Central memory CD4-positive, alpha-beta T cell (primary cell): ENCODE measurements at regions not wholly inside any gene's neighbourhood (a gene's known extent, or its start where the extent isn't known, plus 50 kb on each side); places are given as distances from the start of the nearest gene placed in this dataset.
"Not testable (repeated sequence)": the region's sequence is repeated elsewhere in the genome, so short reads cannot be mapped to it uniquely, and the experiment has no call there.

Experiments used
- DNase-seq: peaks from one replicate; pipeline ENCODE4 v3.0.0; 2022

DNA sequence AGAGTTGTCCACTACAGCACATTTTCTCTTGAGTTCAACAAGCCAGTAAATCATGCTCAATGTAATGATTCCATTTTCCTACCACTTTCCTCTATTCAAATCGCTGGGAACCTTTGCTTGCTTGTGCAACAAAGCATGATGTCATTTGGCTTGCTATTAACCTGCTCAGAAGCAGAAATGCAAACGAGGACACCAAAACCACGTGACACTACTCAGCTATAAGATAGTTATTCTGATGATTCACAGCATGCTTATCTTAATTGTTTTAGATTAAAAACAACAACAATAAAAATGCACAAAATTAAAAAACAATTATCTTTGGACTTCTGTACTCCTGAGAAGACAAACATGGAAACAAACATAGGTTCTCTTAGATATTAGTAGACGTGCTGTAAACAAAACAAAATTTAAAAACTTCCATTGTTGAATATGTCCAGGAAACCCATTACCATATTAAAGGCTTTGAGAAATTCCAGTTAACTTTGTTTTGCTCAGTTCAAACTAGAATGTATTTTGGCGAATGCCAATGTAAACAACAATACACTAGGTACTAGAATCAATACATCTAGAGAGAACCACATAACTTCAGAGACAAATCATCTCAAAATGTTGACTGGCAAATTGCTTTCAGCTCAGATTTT, 77.5 kb upstream of the KRAS start:
- DNase-seq: no peak

DNA sequence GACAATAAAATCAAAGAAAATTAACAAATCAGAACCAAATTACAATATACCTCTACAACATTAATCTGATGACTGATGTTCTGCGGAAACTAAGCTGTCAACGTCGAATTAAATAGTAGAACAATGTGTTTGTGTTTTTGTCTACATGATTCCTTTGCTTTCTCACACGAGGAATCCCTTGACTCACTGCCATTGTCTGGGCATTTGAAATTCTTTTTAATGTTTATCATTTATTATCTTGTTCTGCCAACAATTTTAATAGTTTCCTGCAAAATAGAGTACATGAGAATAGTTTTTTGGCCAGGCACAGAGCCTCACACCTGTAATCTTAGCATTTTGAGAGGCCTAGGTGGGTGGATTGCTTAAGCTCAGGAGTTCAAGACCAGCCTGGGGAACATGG, 76.6 kb upstream of the KRAS start:
- DNase-seq: no peak

DNA sequence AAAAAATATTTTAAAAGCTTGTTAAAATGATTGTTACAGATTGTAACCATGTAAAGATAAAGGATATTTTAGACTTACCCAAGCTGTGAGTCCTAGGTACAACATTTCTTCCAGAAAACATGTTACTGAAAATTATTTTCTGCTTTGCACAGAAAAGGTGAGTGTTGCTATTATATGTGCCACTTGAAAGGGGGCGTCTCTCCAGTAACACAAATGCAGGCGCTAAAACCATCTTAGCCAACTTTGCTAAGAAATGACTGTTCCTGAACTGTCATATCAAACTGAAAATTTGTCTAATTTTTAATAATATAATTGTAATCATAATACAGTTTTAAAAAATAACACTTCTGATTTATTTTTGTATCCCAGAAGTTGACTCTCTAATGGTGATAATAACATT, 75.6 kb upstream of the KRAS start:
- DNase-seq: no peak

DNA sequence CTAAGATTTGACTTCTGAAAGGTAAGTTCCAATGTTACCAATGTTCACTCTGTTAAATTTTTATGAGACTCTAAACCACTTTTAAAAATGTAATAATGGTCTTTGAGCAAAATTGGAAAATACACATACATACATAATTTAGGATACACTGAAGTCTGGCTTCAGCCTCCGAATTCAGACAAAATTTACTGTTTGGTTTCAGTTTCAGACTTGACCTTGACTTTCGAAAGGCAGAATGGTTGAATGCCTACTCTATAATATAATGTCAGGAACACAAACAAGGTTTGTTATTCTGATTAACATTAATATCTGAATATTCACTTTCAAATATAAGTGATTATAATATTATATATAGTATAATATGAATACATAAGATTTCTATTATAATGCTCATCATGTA, 74.1 kb upstream of the KRAS start:
- no peak for DNase-seq

DNA sequence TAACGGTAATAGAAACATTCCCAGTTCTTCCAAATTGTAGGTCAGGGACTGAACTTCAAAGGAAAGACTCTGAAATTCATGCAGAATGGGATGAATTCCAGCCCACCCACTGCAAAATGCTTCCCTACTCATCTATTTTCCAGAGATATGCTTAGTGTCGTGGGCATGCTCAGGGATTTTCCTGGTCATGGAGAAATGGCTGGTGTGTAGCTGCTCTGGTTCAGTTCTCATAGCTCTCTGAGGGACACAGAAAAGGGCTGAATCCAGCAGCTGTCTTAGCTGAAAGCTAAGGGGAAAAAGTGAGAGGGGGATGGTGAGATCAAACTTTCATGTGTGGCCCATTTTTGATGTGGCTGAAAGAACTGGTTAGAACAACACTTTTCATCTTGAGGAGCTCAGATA, 72.9 kb upstream of the KRAS start:
- DNase-seq: peak; percentile 16

DNA sequence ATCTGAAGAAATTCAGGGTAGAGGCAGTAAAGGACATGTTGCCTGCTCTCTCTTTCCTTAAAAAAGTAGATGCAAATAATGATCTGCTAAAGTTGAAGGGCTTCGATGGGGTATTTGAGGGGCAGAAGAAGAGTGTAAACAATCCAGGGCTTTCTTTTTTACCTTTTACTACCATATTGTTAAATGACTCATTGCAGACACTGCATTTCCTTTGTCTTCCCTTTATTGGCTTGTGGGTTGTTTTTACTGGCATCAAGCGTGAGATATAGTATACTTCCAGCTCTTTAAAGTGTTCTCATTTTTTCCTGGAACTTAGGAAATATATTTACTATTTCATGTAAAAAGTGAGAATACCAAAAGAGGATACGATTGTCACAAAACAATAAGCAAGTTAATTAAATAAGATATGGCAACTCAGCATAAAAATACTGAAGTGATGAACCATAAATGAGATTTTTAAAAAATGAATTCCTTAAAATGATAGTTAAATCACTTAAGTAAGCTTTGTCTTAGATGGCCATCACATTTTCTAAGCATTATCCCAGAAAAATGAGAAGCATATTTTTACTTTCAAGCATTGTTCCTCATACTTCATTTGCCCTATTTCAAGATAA, 72.3 kb upstream of the KRAS start:
- DNase-seq: no peak

DNA sequence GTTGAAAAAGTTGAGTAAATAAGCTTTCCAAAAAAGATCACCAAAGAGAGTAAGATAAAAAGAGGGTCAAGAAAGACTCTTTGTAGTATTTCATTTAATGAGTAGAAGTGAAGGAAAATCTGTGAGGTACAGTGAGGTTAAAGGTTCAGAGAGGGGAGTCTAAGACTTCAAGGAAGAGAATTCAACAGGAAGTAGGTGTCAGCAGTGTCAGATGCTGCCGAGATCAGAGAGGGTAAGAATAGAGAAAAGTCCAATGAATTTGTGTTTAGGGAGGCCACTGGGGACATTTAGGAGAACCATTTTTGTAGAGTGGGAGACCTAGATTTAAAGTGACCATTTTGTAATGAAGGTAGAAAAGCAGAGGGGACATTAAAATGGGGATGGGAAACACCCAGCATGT, 71.6 kb upstream of the KRAS start:
- DNase-seq: peak; percentile 6

DNA sequence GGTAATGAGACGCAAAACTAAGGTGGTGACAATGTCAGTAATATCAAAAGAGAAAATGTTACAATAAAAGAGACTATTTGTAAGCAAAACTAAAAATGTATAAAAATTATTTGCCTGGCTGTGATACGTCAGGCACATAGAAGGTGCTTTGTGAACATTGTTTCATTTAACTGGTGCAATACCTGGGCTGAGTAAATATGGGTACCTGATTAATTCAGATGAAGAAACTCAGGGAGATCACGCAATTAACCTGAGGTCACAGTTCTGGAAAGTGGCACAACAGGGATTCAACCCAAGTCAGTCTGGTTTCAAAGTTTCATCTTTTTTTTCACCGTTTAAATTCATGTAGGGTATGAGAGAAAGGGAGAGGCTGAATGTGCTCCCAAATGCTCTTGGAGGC, 71.0 kb upstream of the KRAS start:
- no peak for DNase-seq

DNA sequence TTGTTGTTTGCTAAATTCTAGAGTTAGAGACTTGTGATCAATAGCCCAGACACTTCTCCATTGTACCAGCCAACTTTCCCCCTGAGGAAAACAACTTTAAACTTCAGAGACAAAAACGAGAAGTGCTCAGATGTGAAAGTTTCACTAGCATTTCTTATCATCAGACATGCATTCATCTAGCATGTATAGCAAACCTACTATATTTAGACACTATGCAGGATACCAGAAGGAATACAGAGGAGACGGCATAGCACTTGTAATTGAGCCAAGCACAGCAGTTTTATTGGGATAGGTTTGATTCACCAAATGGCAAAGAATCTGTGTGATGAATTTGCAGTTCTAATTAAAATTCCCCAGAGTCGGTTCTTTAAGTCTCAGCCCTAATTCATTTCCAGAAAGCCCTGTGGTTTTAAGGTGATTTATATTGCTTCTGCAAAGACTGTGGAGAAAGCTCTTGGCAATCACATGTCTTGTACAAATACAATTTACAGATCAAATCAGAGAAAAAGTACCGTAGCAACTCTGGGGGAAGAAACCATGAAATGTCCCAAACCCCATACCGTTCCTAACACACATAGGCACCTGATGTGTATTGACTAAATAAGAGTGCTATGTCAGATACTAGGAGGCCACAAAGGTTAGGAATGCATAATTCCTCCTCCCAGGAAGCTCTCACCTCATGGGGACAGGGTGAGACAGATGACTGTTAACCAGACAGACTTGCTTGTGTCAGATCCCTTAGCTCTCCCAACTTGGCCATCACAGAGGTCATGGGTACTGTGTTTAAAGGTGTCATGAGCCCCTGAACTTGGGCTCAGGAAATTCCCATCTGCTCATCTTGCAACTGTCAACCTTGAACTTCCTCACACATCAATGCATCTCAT, 69.6 kb upstream of the KRAS start:
- DNase-seq: no peak

DNA sequence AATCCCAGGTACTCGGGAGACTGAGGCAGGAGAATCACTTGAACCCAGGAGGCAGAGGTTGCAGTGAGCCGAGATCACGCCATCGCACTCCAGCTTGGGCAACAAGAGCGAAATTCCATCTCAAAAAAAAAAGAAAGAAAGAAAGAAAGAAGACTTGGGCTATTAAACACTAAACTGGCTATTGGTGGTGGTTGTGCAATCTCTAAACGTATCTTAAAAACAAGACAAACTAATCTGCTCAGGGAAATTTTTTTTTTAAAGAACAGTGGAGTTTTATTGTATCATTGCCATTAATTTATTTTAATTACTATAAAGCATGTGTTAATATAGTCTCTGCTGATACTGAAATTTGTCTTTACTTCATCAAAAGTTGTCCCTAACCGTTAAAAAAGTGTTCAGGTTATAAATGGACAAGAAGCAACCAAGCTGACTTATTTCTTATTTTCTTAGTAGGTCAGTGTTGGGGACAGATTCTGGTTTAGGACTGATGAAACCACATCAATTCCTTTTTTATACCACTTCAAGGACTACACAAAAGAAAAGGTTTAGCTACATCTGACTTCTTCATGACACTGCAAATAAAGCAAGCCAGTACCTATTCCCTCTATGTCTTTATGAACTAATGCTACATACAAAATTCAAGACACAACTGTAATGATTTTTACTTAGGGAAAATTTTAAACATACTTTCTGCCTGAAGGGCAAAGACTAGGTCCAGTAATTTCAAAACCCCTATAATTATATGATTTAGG, 68.7 kb upstream of the KRAS start:
- DNase-seq: no peak

DNA sequence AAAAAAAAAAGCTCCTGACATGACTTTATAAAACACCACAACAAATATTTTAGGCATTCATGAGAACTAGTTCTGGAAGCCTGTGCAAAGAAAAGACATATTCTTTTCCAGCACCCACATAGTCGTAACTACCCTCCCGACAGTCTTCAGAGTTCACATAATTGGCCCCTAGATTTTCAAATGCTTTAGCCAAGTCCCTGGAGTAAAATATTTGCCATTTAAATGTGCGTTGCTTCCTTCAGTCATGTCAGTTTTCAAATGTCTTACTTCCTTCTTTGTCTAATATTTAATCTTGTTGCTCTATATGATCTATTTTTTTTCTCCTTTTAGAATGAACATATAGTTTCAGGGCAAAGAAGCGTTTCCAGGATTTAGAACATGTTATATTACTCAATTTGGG, 66.8 kb upstream of the KRAS start:
- no peak for DNase-seq

DNA sequence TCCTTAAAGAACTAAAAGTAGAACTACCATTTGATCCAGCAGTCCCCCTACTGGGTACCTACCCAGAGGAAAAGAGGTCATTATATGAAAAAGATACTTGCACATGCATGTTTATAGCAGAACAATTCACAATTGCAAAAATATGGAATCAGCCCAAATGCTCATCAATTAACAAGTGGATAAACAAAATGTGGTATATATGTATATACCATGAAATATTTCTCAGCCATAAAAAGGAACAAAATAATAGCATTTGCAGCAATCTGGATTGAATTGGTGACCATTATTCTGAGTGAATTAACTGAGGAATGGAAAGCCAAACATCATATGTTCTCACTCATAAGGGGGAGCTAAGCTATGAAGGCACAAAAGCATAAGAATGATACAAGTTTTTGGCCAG, 64.7 kb upstream of the KRAS start:
- no peak for DNase-seq

DNA sequence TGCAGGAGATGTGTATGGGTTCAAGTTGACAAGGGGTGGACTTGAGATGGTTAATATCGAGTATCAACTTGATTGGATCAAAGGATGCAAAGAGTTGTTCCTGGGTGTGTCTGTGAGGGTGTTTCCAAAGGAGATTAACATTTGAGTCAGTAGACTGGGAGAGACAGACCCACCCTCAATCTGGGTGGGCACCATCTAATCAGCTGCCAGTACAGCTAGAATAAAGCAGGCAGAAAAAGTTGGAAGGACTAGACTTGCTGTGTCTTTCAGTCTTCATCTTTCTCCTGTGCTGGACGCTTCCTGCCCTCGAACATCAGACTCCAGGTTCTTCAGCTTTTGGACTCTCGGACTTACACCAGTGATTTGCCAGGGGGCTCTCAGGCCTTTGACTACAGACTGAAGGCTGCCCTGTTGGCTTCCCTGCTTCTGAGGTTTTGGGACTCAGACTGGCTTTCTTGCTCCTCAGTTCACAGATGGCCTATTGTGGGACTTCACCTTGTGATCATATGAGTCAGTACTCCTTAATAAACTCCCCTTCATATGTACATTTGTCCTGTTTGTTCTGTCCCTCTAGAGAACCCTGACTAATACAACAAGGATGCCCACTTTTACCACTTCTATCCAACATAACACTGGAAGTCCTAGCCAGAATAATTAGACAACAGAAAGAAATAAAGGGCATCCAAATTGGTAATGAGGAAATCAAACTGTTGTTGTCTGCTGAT, 62.7 kb upstream of the KRAS start:
- not testable (repeated sequence) for DNase-seq

DNA sequence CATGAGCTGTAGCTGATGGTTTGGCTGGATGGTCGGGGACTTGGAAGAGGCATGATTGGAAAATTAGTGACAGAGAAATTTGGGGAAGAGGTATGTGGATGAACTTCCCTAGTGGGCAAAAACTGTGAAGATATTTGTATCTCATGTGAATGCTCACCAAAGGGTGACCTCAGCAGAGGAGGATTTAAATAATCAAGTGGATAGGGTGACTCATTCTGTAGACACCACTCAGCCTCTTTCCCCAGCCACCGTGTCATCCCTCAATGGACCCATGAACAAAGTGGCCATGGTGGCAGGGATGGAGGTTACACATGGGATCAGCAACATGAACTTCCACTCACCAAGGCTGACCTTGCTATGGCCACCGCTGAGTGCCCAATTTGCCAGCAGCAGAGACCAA, 60.8 kb upstream of the KRAS start:
- DNase-seq: no peak

DNA sequence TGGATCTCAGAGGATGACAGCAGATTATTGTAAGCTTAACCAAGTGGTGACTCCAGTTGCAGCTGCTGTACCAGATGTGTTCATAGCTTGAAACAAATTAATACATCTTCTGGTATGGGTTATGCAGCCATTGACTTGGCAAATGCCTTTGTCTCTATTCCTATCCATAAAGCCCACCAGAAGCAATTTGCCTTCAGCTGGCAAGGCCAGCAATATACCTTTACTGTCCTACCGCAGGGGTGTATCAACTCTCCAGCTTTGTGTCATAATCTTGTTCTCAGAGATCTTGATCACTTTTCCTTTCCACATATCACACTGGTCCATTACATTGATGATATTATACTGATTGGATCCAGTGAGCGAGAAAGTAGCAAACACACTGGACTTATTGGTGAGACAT, 59.3 kb upstream of the KRAS start:
- DNase-seq: not testable (repeated sequence)

DNA sequence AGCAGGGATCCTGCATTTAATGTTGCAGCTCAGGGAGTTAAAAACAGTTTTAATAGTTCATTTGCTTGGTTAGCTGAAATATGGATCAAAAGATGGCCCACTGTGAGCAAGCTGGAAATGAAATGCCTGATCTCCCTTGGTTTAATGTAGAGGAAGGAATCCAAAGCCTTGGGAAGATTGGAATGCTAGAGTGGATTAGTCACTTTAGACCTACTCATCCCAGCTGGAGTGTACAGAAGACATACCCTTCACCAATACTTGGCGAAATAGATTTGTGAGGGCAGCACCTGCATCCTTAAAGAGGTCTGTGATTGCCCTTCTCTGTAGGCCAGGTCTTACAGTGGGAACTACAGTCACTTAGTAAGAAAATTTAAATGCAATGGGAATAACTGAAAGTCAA, 58.0 kb upstream of the KRAS start:
- no peak for DNase-seq

DNA sequence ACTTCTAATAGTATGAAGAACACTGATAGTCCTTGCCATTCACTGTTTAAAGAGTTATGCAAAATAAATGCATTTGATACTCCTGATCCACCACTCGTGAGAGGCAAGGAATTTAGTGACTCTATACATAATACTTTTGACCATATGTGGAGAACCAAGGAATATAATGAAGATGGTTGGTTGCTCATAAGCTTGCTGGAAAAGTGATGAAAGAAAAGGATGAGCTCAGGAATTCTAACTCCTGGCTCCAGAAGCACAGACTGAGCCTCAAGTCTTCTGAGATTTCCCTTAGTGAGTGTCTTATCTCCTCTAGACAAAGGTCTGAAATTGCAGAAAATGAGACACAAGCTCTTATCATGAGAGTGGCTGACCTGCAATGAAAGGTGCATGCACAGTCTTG, 57.1 kb upstream of the KRAS start:
- no peak for DNase-seq

DNA sequence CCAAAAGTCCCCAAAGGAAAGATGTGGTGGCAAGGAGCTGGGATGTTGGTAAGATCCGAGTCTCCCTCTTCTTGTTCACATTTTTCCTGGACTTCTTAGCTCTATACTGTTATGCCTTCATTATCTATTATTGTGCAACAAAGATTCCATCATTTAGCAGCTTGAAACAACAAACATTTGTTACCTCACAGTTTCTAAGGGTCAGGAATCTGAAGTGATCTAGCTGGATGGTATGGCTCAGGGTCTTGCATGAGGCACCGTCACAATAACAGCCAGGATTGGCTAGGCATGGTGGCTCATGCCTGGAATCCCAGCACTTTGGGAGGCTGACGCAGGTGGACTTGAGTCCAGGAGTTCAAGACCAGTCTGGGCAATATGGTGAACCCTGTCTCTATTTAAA, 51.1 kb upstream of the KRAS start:
- no peak for DNase-seq
